ENCODE measurements at regions not wholly inside any gene's neighbourhood (a gene's known extent, or its start where the extent isn't known, plus 50 kb on each side); places are given as distances from the start of the nearest gene placed in this dataset.

GRCh38 chr11:116542406-116542805, 230.4 kb downstream of the BUD13 start:
- TF ChIP-seq, protein P1, sequence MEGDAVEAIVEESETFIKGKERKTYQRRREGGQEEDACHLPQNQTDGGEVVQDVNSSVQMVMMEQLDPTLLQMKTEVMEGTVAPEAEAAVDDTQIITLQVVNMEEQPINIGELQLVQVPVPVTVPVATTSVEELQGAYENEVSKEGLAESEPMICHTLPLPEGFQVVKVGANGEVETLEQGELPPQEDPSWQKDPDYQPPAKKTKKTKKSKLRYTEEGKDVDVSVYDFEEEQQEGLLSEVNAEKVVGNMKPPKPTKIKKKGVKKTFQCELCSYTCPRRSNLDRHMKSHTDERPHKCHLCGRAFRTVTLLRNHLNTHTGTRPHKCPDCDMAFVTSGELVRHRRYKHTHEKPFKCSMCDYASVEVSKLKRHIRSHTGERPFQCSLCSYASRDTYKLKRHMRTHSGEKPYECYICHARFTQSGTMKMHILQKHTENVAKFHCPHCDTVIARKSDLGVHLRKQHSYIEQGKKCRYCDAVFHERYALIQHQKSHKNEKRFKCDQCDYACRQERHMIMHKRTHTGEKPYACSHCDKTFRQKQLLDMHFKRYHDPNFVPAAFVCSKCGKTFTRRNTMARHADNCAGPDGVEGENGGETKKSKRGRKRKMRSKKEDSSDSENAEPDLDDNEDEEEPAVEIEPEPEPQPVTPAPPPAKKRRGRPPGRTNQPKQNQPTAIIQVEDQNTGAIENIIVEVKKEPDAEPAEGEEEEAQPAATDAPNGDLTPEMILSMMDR (IDR thresholded peaks at IDR 0.05): no peak
- no peak for TF ChIP-seq POLR2AphosphoS5 (IDR thresholded peaks at IDR 0.05; ENCODE audit: low read depth, low read length)
